H1 (cell line): ENCODE measurements at regions not wholly inside any gene's neighbourhood (a gene's known extent, or its start where the extent isn't known, plus 50 kb on each side); places are given as distances from the start of the nearest gene placed in this dataset.

Experiments used
- CTCF ChIA-PET: fragments of 300-600 bp; sonication (Branson Sonifier 250); formaldehyde crosslinking; loops from one replicate; lab custom pipeline; 2021; ENCODE audit not compliant: partially characterized antibody; lab: Charles Lee
- POLR2A ChIA-PET: fragments of 300-600 bp; sonication (Branson Sonifier 250); formaldehyde crosslinking; loops from one replicate; lab custom pipeline; 2021; ENCODE audit warnings: inconsistent platforms; ENCODE audit not compliant: partially characterized antibody; lab: Charles Lee
- DNase-seq, 2 experiments: peaks; one replicate each; pipeline versions ENCODE4 v3.0.0 to v3.0.0-alpha.2; 2010 to 2022; ENCODE audit warnings: low spot score in 2 of 2, low read depth in 1 of 2, mixed read lengths in 1 of 2
- FAIRE-seq: peaks from 2 replicates; lab custom pipeline; 2011; peaks lifted over from hg19 to GRCh38; lab: Jason Lieb, UNC
- H2AFZ ChIP-seq: 2 replicates; pipeline ENCODE4 v1.8.1; 2012; ENCODE audit warnings: low read length, inconsistent platforms
- H2AK5ac ChIP-seq: 2 replicates; pipeline ENCODE4 v1.6.1; 2013; ENCODE audit warnings: low read depth, low read length
- H2BK120ac ChIP-seq: replicated peaks from 2 replicates; pipeline ENCODE3; 2013; ENCODE audit warnings: low read depth, low read length, inconsistent platforms
- H2BK12ac ChIP-seq: 2 replicates; pipeline ENCODE4 v1.6.1; 2013; ENCODE audit warnings: low read depth, low read length
- H2BK15ac ChIP-seq: 2 replicates; pipeline ENCODE4 v1.6.1; 2013; ENCODE audit warnings: low read length
- H2BK20ac ChIP-seq: 2 replicates; pipeline ENCODE4 v1.6.1; 2013; ENCODE audit warnings: low read length
- H2BK5ac ChIP-seq: 2 replicates; pipeline ENCODE4 v1.6.1; 2013; ENCODE audit warnings: low read depth, low read length
- H3K14ac ChIP-seq: 2 replicates; pipeline ENCODE4 v1.6.1; 2013; ENCODE audit warnings: inconsistent platforms; ENCODE audit not compliant: insufficient read length
- H3K18ac ChIP-seq: 2 replicates; pipeline ENCODE4 v1.6.1; 2013; ENCODE audit warnings: low read length; ENCODE audit errors: extremely low read depth
- H3K23ac ChIP-seq: 2 replicates; pipeline ENCODE4 v1.6.1; 2013; ENCODE audit warnings: inconsistent platforms; ENCODE audit not compliant: insufficient read length
- H3K23me2 ChIP-seq: 2 replicates; pipeline ENCODE4 v1.6.1; 2013; ENCODE audit warnings: low read depth, low read length
- H3K27ac ChIP-seq: 2 replicates; pipeline ENCODE4 v1.6.1; 2011; ENCODE audit warnings: low read depth, low read length, inconsistent platforms
- H3K27me3 ChIP-seq, 4 experiments: replicated peaks in 1 of 4; 1 replicate in 1 of 4; 2 replicates in 3 of 4; pipeline versions ENCODE4 v1.6.1 to v1.8.1; 2011 to 2013; ENCODE audit warnings: low read length in 3 of 4, mild to moderate bottlenecking in 3 of 4, inconsistent platforms in 2 of 4, mixed read lengths in 2 of 4, moderate library complexity in 1 of 4; ENCODE audit not compliant: control insufficient read depth in 3 of 4, insufficient read depth in 3 of 4; ENCODE audit errors: extremely low read depth in 1 of 4
- H3K36me3 ChIP-seq, 4 experiments: 2 replicates each; pipeline versions ENCODE4 v1.6.1 to v1.8.1; 2011 to 2013; ENCODE audit warnings: mild to moderate bottlenecking in 4 of 4, low read length in 3 of 4, moderate library complexity in 2 of 4, control low read depth in 1 of 4, inconsistent platforms in 1 of 4; ENCODE audit not compliant: insufficient read depth in 4 of 4, control insufficient read depth in 2 of 4
- H3K4ac ChIP-seq: replicated peaks from 2 replicates; pipeline ENCODE3; 2013; ENCODE audit warnings: low read length, low read depth, mixed read lengths, inconsistent platforms; ENCODE audit not compliant: insufficient read length
- H3K4me1 ChIP-seq, 4 experiments: replicated peaks in 1 of 4; 1 replicate in 1 of 4; 2 replicates in 3 of 4; pipeline versions ENCODE4 v1.6.1 to v1.8.1; 2011 to 2013; ENCODE audit warnings: low read length in 3 of 4, inconsistent platforms in 2 of 4, mixed read lengths in 1 of 4; ENCODE audit not compliant: insufficient read depth in 4 of 4, control insufficient read depth in 3 of 4
- H3K4me2 ChIP-seq, 2 experiments: 2 replicates each; pipeline versions ENCODE4 v1.6.1 to v1.8.1; 2011 to 2013; ENCODE audit warnings: low read depth in 2 of 2, low read length in 2 of 2, control low read depth in 1 of 2, inconsistent platforms in 1 of 2, mild to moderate bottlenecking in 1 of 2; ENCODE audit not compliant: insufficient read depth in 1 of 2
- H3K4me3 ChIP-seq, 4 experiments: fragments of 200-600, 300-600 bp in 1 of 4; sonication (generic), shearing (Covaris generic), sonication (Bioruptor Twin) in 1 of 4; 2 replicates each; pipeline versions ENCODE4 v1.5.1 to v1.8.1; 2011 to 2016; ENCODE audit warnings: low read length in 4 of 4, low read depth in 3 of 4, control low read depth in 2 of 4, inconsistent platforms in 2 of 4, mild to moderate bottlenecking in 2 of 4, mixed read lengths in 1 of 4, moderate library complexity in 1 of 4; ENCODE audit not compliant: insufficient read depth in 2 of 4; ENCODE audit errors: extremely low read depth in 1 of 4
- H3K56ac ChIP-seq: replicated peaks from 2 replicates; pipeline ENCODE3; 2013; ENCODE audit warnings: low read depth, mild to moderate bottlenecking, mixed read lengths, low read length, inconsistent platforms; ENCODE audit not compliant: insufficient read length
- H3K79me1 ChIP-seq: 2 replicates; pipeline ENCODE4 v1.6.1; 2013; ENCODE audit warnings: low read depth, low read length, control low read depth
- H3K79me2 ChIP-seq, 2 experiments: 2 replicates each; pipeline versions ENCODE4 v1.6.1 to v1.8.1; 2012 to 2013; ENCODE audit warnings: low read length in 2 of 2, mild to moderate bottlenecking in 2 of 2, inconsistent platforms in 1 of 2; ENCODE audit not compliant: insufficient read depth in 2 of 2, control insufficient read depth in 1 of 2
- H3K9ac ChIP-seq, 4 experiments: replicated peaks in 1 of 4; 1 replicate in 1 of 4; 2 replicates in 3 of 4; pipeline versions ENCODE4 v1.6.1 to v1.8.1; 2011 to 2013; ENCODE audit warnings: low read depth in 3 of 4, low read length in 3 of 4, control low read depth in 2 of 4, mild to moderate bottlenecking in 2 of 4, moderate library complexity in 2 of 4, inconsistent platforms in 1 of 4; ENCODE audit errors: extremely low read depth in 1 of 4
- H3K9me3 ChIP-seq, 2 experiments: 2 replicates each; pipeline versions ENCODE4 v1.6.1 to v1.8.1; 2012 to 2013; ENCODE audit warnings: mild to moderate bottlenecking in 2 of 2, moderate library complexity in 2 of 2, control low read depth in 1 of 2, inconsistent platforms in 1 of 2, low read depth in 1 of 2, low read length in 1 of 2, mixed read lengths in 1 of 2; ENCODE audit not compliant: insufficient read depth in 2 of 2
- H4K20me1 ChIP-seq, 2 experiments: replicated peaks in 1 of 2; 2 replicates each; pipeline versions ENCODE3 to v1.8.1; 2011 to 2013; ENCODE audit warnings: inconsistent platforms in 2 of 2, low read length in 2 of 2, mild to moderate bottlenecking in 1 of 2; ENCODE audit not compliant: insufficient read depth in 2 of 2, control insufficient read depth in 1 of 2
- H4K5ac ChIP-seq: 2 replicates; pipeline ENCODE4 v1.6.1; 2013; ENCODE audit warnings: low read length, low read depth, mixed read lengths, inconsistent platforms; ENCODE audit not compliant: insufficient read length
- H4K8ac ChIP-seq: 2 replicates; pipeline ENCODE4 v1.8.0; 2013; ENCODE audit warnings: mild to moderate bottlenecking, moderate library complexity, low read length, inconsistent platforms; ENCODE audit not compliant: insufficient read depth; ENCODE audit errors: extremely low read depth
- H4K91ac ChIP-seq: replicated peaks from 2 replicates; pipeline ENCODE3; 2013; ENCODE audit warnings: low read length, mixed read lengths, inconsistent platforms; ENCODE audit not compliant: insufficient read length
- CTBP2 ChIP-seq: IDR thresholded peaks from 2 replicates; pipeline ENCODE4 v1.7.0; 2011; ENCODE audit warnings: borderline replicate concordance, mild to moderate bottlenecking, moderate library complexity, mixed read lengths, low read length; ENCODE audit not compliant: insufficient read depth, insufficient read length
- FOSL1 ChIP-seq: IDR thresholded peaks from 2 replicates; pipeline ENCODE4 v1.6.1; 2011; ENCODE audit warnings: mild to moderate bottlenecking, low read depth, low read length, moderate library complexity; ENCODE audit not compliant: insufficient read depth
- RBBP5 ChIP-seq: IDR thresholded peaks from 2 replicates; pipeline ENCODE4 v1.7.1; 2012; ENCODE audit warnings: low read depth, mild to moderate bottlenecking, inconsistent platforms, low read length, moderate library complexity, borderline replicate concordance
- SIRT6 ChIP-seq: IDR thresholded peaks from one replicate; pipeline ENCODE4 v1.7.1; 2012; ENCODE audit warnings: low read length, inconsistent platforms
- YY1 ChIP-seq: IDR thresholded peaks from 2 replicates; pipeline ENCODE4 v1.6.1; 2011; ENCODE audit warnings: low read depth, mild to moderate bottlenecking, low read length
- WGBS, 2 experiments: shearing (Covaris generic) in 1 of 2; methylation state at CpG; one replicate each; pipeline versions ENCODE4 v1.1.6 to v1.1.7; 2013 to 2015; ENCODE audit warnings: low lambda C conversion rate in 2 of 2, mixed read lengths in 2 of 2, inconsistent platforms in 1 of 2, low coverage in 1 of 2, missing lambda C conversion rate in 1 of 2; ENCODE audit not compliant: insufficient replicate concordance in 2 of 2, insufficient coverage in 1 of 2, insufficient read length in 1 of 2; ENCODE audit errors: extremely low coverage in 1 of 2, missing lambda C conversion rate in 1 of 2; 5-methylcytosine and 5-hydroxymethylcytosine counted together

DNA sequence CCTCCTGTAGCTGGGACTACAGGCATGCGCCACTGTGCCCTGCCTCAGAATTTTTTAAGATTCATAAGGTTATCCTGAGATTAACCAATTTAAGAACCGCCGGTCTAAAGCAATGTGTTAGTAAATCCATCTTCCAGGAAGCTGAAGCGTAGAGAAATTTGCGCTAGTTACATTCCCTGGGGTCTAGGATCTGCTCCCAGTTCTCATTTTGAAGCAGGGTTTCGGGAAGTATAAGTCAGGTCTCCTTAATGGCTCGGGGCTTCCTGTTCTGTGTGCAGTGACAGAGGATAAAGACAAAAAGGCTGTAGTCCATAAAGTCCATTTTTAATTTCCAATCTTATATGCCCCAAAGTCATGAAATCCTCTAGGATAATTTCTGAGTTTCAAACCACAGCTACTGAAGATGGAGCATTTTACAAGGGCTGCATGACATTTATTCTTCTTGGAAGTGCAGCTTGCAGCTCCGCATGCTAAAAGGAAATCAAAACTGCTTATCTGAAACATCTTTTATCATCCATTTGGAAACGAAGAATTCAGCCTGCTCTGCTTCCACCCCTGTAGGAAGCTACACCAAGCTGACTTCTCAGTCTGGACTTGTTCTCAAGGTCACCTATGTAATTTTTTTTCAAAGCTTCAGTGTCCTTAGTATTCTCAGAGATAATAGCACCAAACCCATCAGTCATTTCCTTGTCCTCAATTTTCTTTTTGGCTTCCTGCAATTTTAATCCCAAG, 326.1 kb downstream of the PRL start:
- Histone ChIP-seq H2AK5ac (no peak overlapping the region), H2BK15ac (no peak overlapping the region), H4K5ac (no peak overlapping the region), H3K23ac (no peak overlapping the region), H3K18ac (no peak overlapping the region), H3K27ac (no peak overlapping the region), H2AFZ (no peak overlapping the region), H3K23me2 (no peaks in the 10 kb centered on the region), H3K4me2 (no peak overlapping the region), H3K79me1 (no peaks in the 10 kb centered on the region; the same call in 1 of the 2 replicates), H3K56ac (no peak overlapping the region), H2BK20ac (no peak overlapping the region), H3K4me3 (no peak overlapping the region), H4K8ac (no peak overlapping the region), H3K79me2 (peaks cover 0 to 35% of the 10 kb centered on the region in 2 experiments; a peak in 2 of 4 replicates), H3K27me3 (no peaks in the 10 kb centered on the region), H4K91ac (no peak overlapping the region), H2BK12ac (no peak overlapping the region), H4K20me1 (no peaks in the 10 kb centered on the region), H3K4ac (no peak overlapping the region), H3K14ac (no peak overlapping the region), H3K9ac (no peak overlapping the region), H2BK120ac (no peak overlapping the region), H3K9me3 (no peaks in the 10 kb centered on the region), H2BK5ac (no peak overlapping the region), H3K4me1 (peaks cover 0 to 4% (median 3%) of the 10 kb centered on the region in 4 experiments; a peak in 5 of 7 replicates), H3K36me3 (no peaks in the 10 kb centered on the region; a peak in 2 of 8 replicates)
- FAIRE-seq (no peak), DNase-seq (no peak)
- 74% methylated on average over 9 of the region's 9 CpGs; no CpG with 5 or more reads in 1 of the 2 experiments for WGBS, 2 experiments
- POLR2A ChIA-PET = interaction anchor here (0.6 kb wide), 1 partner anchor 1818 kb away, joined by 3 read pairs; no protein-coding TSS in a partner anchor
- CTCF ChIA-PET = interaction anchor here (1.1 to 2.4 kb wide), 4 partner anchors 10 to 49 kb away, joined by 3 to 10 read pairs (median 3); no protein-coding TSS in a partner anchor
- TF ChIP-seq CTBP2 (no peak), FOSL1 (no peak), SIRT6 (no peak), RBBP5 (no peak), YY1 (no peak)
